ENCODE measurements at regions not wholly inside any gene's neighbourhood (a gene's known extent, or its start where the extent isn't known, plus 50 kb on each side); places are given as distances from the start of the nearest gene placed in this dataset.

GRCh38 chr22:25390297-25391240 is 171.1 kb downstream of the CRYBB2 start:
- TF ChIP-seq CTCF (conservative IDR thresholded peaks at IDR 0.05; ENCODE audit: low read length) (no peak), EZH2phosphoT487 (IDR thresholded peaks at IDR 0.05; ENCODE audit: borderline replicate concordance, low read depth, low read length) (no peak)

Data from OCI-LY7 (cell line).